Neural cell (in vitro differentiated cells): ENCODE measurements at regions not wholly inside any gene's neighbourhood (a gene's known extent, or its start where the extent isn't known, plus 50 kb on each side); places are given as distances from the start of the nearest gene placed in this dataset.

ENCODE experiments used
- H2AFZ ChIP-seq: fragments of 200-600, 300-800 bp; sonication (generic), shearing (Covaris generic); 2 replicates; pipeline ENCODE4 v1.6.0; 2014; ENCODE audit warnings: low read depth, mild to moderate bottlenecking, antibody characterized with exemption, low read length, moderate library complexity
- H3F3A ChIP-seq: fragments of 200-600 bp; shearing (Covaris generic); 2 replicates; pipeline ENCODE4 v1.6.1; 2016; ENCODE audit warnings: mild to moderate bottlenecking, moderate library complexity, mixed read lengths, antibody characterized with exemption, low read length; ENCODE audit not compliant: insufficient read depth, poor library complexity, severe bottlenecking
- H3K27ac ChIP-seq: fragments of 200-600, 300-800 bp; sonication (generic), shearing (Covaris generic); 2 replicates; pipeline ENCODE4 v1.5.1; 2014; ENCODE audit warnings: mild to moderate bottlenecking, low read length, moderate library complexity
- H3K27me3 ChIP-seq: fragments of 300-800, 200-600 bp; sonication (generic), shearing (Covaris generic); 2 replicates; pipeline ENCODE4 v1.6.0; 2014; ENCODE audit warnings: mild to moderate bottlenecking, low read depth, low read length, moderate library complexity; ENCODE audit not compliant: insufficient read depth
- H3K36me3 ChIP-seq: fragments of 300-800, 200-600 bp; sonication (generic), shearing (Covaris generic); 2 replicates; pipeline ENCODE4 v1.5.1; 2014; ENCODE audit warnings: mild to moderate bottlenecking, antibody characterized with exemption, low read length, moderate library complexity; ENCODE audit not compliant: insufficient read depth
- H3K4me2 ChIP-seq: fragments of 300-800, 200-600 bp; sonication (generic), shearing (Covaris generic); 2 replicates; pipeline ENCODE4 v1.6.0; 2014; ENCODE audit warnings: mild to moderate bottlenecking, low read length
- H3K4me3 ChIP-seq: fragments of 300-800, 200-600 bp; sonication (generic), shearing (Covaris generic); 2 replicates; pipeline ENCODE4 v1.5.1; 2014; ENCODE audit warnings: mild to moderate bottlenecking, low read length, moderate library complexity
- H3K79me2 ChIP-seq: fragments of 200-600 bp; shearing (Covaris generic); replicated peaks from 2 replicates; pipeline ENCODE4 v1.6.0; 2014; ENCODE audit warnings: mild to moderate bottlenecking, low read length, moderate library complexity; ENCODE audit not compliant: insufficient read depth
- H3K9ac ChIP-seq: fragments of 300-800, 200-600 bp; sonication (generic), shearing (Covaris generic); 2 replicates; pipeline ENCODE4 v1.6.1; 2016; ENCODE audit warnings: mild to moderate bottlenecking, low read length, mixed read lengths
- H3K9me2 ChIP-seq: fragments of 200-600 bp; shearing (Covaris generic); 2 replicates; pipeline ENCODE4 v1.6.1; 2016; ENCODE audit warnings: mild to moderate bottlenecking, low read length, mixed read lengths; ENCODE audit not compliant: insufficient read depth
- H3K9me3 ChIP-seq: fragments of 200-600, 300-800 bp; sonication (generic), shearing (Covaris generic); 2 replicates; pipeline ENCODE4 v1.6.1; 2016; ENCODE audit warnings: mild to moderate bottlenecking, mixed run types, low read length, moderate library complexity, mixed read lengths
- H4K20me1 ChIP-seq: fragments of 200-600 bp; shearing (Covaris generic); 2 replicates; pipeline ENCODE4 v1.6.1; 2016; ENCODE audit warnings: mild to moderate bottlenecking, mixed run types; ENCODE audit not compliant: insufficient read depth
- EP300 ChIP-seq: fragments of 450-650 bp; conservative IDR thresholded peaks from 2 replicates; pipeline ENCODE4 v1.6.1; 2014; ENCODE audit warnings: antibody characterized with exemption, mild to moderate bottlenecking, moderate library complexity; ENCODE audit not compliant: poor library complexity, severe bottlenecking
- EZH2 ChIP-seq: fragments of 200-600, 300-800 bp; shearing (Covaris generic), sonication (generic); IDR thresholded peaks from 2 replicates; pipeline ENCODE4 v1.6.1; 2014; ENCODE audit warnings: antibody characterized with exemption, low read length, borderline replicate concordance, mild to moderate bottlenecking; ENCODE audit not compliant: insufficient read depth, poor library complexity, severe bottlenecking
- MXI1 ChIP-seq: fragments of 450-650 bp; conservative IDR thresholded peaks from 2 replicates; pipeline ENCODE4 v1.6.1; 2014; ENCODE audit warnings: antibody characterized with exemption, mild to moderate bottlenecking; ENCODE audit not compliant: poor library complexity, severe bottlenecking
- POLR2AphosphoS5 ChIP-seq: IDR thresholded peaks from 2 replicates; pipeline ENCODE4 v1.6.1; 2012
- RAD21 ChIP-seq: fragments of 450-650 bp; conservative IDR thresholded peaks from 2 replicates; pipeline ENCODE4 v1.6.1; 2014; ENCODE audit warnings: antibody characterized with exemption, mild to moderate bottlenecking, moderate library complexity
- SMC3 ChIP-seq: fragments of 450-650 bp; conservative IDR thresholded peaks from 2 replicates; pipeline ENCODE4 v1.6.1; 2014; ENCODE audit warnings: antibody characterized with exemption, mild to moderate bottlenecking, moderate library complexity; ENCODE audit not compliant: poor library complexity
- TAF1 ChIP-seq: IDR thresholded peaks from 2 replicates; pipeline ENCODE4 v1.6.1; 2012; ENCODE audit warnings: low read depth
- TF ChIP-seq, protein P1 (sequence below): IDR thresholded peaks from 2 replicates; pipeline ENCODE4 v1.6.1; 2012; ENCODE audit warnings: borderline replicate concordance
- TF ChIP-seq, protein P2 (sequence below): fragments of 450-650 bp; IDR thresholded peaks from 2 replicates; pipeline ENCODE4 v1.5.1; 2014; ENCODE audit warnings: antibody characterized with exemption, mild to moderate bottlenecking, moderate library complexity; ENCODE audit not compliant: poor library complexity, severe bottlenecking

DNA sequence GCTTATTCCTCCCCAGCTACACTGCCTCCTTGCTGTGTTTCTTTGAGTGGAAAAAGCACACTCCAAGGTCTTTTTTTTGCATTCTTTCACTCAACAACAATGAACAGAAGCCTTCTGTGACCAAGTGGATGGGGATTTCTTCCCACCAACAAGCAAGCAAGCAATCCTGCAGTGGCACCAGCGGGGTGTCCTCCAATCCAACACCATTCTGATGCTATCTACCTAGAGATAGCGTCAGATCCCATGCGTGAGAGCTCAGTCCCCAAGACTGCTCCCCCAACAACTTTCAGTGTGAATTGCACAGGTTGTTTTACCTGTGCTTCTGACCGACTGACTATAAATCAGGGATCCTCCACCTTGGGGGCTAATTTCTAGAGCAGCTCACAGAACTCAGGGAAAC is 311.0 kb upstream of the PODXL start:
- H3K79me2 ChIP-seq, result no peaks in the 10 kb centered on the region
- no peaks in the 10 kb centered on the region for H3K27me3 ChIP-seq
- no peaks in the 10 kb centered on the region for H3K9me3 ChIP-seq
- H3K4me3 ChIP-seq, result no peak overlapping the region
- H3K27ac ChIP-seq, result no peak overlapping the region
- TF ChIP-seq POLR2AphosphoS5, result no peak
- TF ChIP-seq MXI1, result no peak
- TF ChIP-seq SMC3, result no peak
- TF ChIP-seq, protein P1, sequence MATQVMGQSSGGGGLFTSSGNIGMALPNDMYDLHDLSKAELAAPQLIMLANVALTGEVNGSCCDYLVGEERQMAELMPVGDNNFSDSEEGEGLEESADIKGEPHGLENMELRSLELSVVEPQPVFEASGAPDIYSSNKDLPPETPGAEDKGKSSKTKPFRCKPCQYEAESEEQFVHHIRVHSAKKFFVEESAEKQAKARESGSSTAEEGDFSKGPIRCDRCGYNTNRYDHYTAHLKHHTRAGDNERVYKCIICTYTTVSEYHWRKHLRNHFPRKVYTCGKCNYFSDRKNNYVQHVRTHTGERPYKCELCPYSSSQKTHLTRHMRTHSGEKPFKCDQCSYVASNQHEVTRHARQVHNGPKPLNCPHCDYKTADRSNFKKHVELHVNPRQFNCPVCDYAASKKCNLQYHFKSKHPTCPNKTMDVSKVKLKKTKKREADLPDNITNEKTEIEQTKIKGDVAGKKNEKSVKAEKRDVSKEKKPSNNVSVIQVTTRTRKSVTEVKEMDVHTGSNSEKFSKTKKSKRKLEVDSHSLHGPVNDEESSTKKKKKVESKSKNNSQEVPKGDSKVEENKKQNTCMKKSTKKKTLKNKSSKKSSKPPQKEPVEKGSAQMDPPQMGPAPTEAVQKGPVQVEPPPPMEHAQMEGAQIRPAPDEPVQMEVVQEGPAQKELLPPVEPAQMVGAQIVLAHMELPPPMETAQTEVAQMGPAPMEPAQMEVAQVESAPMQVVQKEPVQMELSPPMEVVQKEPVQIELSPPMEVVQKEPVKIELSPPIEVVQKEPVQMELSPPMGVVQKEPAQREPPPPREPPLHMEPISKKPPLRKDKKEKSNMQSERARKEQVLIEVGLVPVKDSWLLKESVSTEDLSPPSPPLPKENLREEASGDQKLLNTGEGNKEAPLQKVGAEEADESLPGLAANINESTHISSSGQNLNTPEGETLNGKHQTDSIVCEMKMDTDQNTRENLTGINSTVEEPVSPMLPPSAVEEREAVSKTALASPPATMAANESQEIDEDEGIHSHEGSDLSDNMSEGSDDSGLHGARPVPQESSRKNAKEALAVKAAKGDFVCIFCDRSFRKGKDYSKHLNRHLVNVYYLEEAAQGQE, result no peak
- TF ChIP-seq EP300, result no peak
- no peak for TF ChIP-seq TAF1
- TF ChIP-seq, protein P2, sequence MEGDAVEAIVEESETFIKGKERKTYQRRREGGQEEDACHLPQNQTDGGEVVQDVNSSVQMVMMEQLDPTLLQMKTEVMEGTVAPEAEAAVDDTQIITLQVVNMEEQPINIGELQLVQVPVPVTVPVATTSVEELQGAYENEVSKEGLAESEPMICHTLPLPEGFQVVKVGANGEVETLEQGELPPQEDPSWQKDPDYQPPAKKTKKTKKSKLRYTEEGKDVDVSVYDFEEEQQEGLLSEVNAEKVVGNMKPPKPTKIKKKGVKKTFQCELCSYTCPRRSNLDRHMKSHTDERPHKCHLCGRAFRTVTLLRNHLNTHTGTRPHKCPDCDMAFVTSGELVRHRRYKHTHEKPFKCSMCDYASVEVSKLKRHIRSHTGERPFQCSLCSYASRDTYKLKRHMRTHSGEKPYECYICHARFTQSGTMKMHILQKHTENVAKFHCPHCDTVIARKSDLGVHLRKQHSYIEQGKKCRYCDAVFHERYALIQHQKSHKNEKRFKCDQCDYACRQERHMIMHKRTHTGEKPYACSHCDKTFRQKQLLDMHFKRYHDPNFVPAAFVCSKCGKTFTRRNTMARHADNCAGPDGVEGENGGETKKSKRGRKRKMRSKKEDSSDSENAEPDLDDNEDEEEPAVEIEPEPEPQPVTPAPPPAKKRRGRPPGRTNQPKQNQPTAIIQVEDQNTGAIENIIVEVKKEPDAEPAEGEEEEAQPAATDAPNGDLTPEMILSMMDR, result no peak
- TF ChIP-seq EZH2, result no peak
- no peak for TF ChIP-seq RAD21
- no peaks in the 10 kb centered on the region for H3K36me3 ChIP-seq
- no peaks in the 10 kb centered on the region for H4K20me1 ChIP-seq
- no peak overlapping the region for H3K9ac ChIP-seq
- no peaks in the 10 kb centered on the region for H3F3A ChIP-seq
- H2AFZ ChIP-seq, result no peak overlapping the region
- no peaks in the 10 kb centered on the region for H3K9me2 ChIP-seq
- H3K4me2 ChIP-seq, result no peak overlapping the region

DNA sequence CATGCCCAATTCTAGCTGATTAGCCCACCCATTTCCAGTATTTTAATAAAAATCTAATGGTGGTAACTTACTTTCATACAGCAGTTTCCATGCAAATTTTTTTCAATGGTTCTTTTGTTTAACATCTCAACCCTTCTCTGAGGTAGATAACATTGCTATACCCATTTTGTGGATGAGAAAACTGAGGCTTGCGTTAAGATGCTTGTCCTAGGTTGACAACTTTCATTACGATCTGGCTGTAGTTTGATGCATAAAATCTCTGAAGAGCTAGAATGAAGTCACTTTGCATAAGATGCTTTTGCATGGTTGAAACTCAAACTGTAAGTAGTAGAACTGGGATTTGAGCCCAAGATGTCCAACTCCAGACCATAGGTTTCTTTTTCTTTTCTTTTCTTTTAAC is 309.5 kb upstream of the PODXL start:
- Histone ChIP-seq H3K9me2 (no peaks in the 10 kb centered on the region), H3K4me3 (no peak overlapping the region), H3F3A (no peaks in the 10 kb centered on the region), H3K27me3 (no peaks in the 10 kb centered on the region), H3K9me3 (no peaks in the 10 kb centered on the region), H4K20me1 (no peaks in the 10 kb centered on the region), H3K36me3 (no peaks in the 10 kb centered on the region), H3K79me2 (no peaks in the 10 kb centered on the region), H3K9ac (no peak overlapping the region), H3K4me2 (no peak overlapping the region), H3K27ac (no peak overlapping the region), H2AFZ (no peak overlapping the region)
- TF ChIP-seq, protein P1, result no peak
- no peak for TF ChIP-seq SMC3
- TF ChIP-seq, protein P2, result no peak
- TF ChIP-seq EZH2, result no peak
- TF ChIP-seq MXI1, result no peak
- no peak for TF ChIP-seq EP300
- TF ChIP-seq RAD21, result no peak
- no peak for TF ChIP-seq TAF1
- TF ChIP-seq POLR2AphosphoS5, result no peak
